GM21367 (cell line): ENCODE measurements at regions not wholly inside any gene's neighbourhood (a gene's known extent, or its start where the extent isn't known, plus 50 kb on each side); places are given as distances from the start of the nearest gene placed in this dataset.

ENCODE experiments used
- ATAC-seq: cut with Tn5 transposase; IDR thresholded peaks from one replicate; pipeline ENCODE4 v1.9.1; 2021; ENCODE audit not compliant: unreplicated experiment

- no peak for ATAC-seq
Observed at GRCh38 chr7:88515301-88515700, 208.6 kb upstream of the STEAP4 start.

DNA sequence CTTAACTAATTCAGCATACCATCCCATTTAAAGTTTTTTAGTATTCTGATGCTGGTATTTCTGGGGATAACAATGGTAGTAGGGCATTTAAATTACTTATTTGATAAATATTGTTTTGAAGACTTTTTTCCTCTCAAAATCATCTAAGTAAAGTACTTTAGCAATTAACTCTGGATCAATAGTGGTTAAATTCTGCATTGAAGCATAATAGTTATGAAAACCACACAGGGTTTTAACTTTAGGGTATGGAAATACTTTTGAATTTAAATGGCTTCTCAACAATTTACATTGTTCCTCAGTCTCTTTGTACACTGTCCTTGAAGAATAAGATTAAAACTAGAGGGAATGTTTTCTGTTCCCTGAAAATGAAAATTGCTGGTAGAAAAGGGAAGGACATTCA lies 202.6 kb upstream of the STEAP4 start:
- ATAC-seq = no peak

DNA sequence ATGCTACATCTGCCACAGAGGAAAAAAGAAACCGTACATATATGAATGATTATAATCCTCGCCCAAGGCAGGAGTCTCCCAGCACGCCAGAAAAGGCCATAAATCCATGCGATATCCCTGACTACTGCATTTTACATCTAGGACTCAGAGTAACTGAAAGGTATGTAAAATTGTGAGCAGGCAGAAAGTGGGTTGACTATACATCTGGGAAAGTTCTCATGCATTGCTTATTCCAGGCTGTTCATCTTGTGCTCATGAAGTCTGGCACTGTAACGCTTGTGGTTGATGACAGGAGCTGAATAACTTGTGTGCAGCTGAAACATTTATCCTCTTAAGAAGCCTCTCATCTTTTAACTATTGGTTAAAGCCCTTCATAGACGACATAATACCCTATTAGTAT lies 193.4 kb upstream of the STEAP4 start:
- no peak for ATAC-seq

DNA sequence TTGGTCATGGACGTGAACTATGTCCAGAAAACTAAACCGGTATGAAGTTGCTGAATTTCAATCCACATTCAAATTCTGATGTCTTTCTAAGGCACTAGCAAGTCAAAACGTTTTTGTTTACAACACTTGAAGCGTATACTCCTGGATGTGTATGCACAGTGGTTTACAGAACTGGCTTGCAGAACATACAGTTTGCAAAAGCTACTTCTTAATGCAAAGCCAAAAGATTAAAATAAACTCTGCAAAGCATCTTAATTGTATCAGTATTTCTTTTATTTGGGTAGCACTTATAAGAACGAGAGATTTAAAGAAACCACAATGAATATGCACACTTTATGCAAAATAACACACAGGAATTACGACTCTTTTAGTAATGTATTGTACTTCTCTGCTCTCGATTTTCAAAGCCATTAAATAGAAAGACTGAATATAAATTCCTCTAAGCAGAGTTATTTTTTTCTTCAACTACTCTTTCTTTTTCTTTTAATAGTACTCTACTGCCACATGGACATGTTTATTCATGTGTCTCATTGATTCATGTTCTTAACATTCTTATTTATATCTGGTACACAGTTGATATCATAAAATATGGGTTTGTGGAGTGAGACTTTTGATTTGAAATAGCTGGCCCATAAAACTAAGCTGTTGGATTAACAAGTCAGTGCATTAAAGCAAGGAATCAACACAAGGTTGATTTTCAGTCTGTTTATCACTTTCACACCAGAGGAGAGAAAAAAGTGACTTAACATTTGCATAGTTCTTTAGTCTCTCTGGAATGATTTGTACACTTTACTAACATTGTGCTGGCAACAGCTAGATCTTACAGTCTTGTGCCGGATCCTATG lies 189.4 kb upstream of the STEAP4 start:
- ATAC-seq = no peak

- no peak for ATAC-seq
Observed at GRCh38 chr7:88492153-88492552, 185.5 kb upstream of the STEAP4 start.

DNA sequence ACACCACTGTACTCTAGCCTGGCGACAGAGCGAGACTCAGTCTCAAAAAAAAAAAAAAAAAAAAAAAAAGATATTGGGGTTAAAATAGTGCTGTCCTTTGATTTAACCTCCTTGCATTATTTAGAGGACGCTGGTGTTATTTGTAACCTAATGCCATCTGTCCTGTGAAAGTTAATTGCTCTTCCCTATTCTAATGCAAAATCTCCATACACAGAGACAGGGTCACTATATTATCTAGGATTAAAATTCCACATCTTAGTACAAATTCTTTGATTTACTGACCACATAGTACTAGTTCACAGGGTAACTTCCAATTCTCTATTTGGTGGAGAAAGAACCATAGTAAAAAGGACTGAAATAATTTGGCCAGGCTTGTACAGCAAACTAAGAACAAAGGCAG lies 184.2 kb upstream of the STEAP4 start:
- ATAC-seq = no peak

GRCh38 chr7:88490161-88490560 lies 183.5 kb upstream of the STEAP4 start:
- no peak for ATAC-seq

DNA sequence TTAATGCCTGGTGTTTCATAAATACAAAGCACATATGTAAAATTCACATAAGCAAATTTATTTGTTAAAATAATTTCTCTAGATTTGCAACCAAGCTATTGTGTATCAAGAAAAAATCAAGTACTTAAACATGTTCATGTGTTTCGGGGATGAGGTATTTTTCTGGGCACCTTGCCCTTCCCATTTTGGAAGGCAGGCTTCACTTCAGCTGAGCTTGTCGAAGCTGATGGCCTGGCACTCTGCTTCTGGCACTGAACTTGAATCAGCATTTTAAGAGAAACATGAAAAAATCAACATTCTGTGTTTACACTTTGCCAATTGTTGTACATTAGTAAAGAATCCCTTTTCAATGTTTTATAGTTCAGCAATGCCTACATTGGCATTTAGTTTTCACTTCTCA lies 179.1 kb upstream of the STEAP4 start:
- ATAC-seq = no peak

DNA sequence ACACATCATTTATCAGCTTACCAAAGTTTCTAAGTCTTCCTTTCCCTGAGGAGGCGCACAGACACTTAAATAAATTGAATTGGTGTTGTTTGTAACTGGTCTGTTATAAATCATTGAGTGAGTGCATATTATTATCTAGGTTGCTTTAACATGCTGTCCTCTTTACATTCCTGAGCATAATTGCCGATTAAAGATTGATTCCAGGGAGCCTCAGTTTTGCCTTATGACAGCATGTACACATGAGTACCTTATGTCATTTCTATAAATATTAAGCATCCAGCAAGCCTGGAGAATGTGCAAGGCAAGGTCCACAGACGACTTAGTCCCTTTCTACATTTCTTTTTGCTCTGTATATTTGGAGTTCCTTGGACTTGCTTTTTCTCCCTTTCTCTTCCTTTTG lies 177.9 kb upstream of the STEAP4 start:
- no peak for ATAC-seq

DNA sequence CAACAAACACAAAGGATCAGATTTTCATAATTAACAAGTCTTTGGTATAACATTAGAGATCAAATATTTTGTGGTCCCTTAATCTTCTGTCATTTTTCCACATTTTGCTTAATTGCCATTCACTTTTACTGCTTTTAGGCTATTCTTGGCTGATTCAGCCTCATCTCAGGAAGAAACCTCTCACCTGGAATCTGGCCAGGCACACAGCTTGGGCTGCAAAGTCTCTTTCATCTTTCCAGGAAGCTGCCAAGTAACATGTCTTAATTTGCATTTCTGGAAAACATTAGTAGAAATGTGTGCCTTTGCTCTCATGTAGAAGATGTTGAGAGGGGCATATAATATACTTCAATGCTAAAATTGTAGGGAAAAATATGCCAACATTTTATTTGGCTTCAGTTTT lies 174.2 kb upstream of the STEAP4 start:
- ATAC-seq = no peak

DNA sequence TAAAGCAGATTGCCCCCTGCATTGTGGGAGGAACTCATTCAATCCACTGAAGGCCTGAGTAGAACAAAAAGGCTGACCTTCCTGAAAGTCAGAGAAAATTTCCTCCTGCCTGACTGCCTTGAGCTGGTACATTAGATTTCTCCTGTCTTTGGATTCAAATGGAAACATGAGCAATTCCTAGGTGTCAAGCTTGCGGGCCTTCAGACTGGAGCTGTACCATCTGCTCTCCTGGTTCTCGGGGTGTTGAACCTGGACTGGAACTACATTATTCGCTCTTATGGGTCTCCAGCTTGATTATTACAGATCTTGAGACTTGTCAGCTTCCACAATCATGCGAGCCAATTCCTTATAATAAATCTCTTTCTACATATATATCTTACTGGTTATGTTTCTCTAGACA lies 173.6 kb upstream of the STEAP4 start:
- ATAC-seq = no peak

DNA sequence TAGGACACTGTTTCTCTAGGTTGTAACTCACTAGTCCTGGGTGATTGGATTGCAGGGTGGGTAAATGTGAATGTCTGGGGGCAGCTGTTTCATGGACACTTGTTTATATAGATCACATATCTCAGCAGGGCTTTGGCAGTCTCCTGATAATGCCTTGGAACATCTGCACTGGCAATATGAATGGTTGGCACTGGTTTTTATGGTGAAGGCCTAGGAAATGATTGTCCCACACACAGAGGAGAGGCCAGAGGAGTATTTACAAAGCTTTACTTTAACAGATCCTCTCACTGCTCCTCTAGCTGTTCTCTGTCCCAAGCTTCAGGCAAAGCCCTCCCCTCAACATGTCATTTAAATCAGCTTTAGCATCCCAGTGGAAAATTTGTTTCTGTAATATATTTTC lies 171.3 kb upstream of the STEAP4 start:
- no peak for ATAC-seq

DNA sequence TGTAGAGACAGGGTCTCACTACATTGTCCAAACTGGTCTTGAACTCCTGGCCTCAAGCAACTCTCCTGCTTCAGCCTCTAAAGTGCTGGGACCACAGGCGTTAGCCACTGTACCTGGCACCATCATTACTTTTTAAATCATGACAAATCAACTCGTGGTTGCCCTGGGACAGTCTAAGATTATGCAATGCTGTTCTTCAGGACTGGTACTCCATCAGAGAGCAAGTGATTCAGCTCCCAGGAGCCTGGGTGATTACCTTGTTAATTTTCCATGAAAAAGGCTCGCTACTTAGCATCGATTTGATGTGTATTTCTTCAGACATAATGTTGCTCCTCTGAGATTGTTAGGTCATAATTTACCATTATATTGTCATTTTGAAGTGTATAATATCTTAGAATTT lies 158.9 kb upstream of the STEAP4 start:
- no peak for ATAC-seq

DNA sequence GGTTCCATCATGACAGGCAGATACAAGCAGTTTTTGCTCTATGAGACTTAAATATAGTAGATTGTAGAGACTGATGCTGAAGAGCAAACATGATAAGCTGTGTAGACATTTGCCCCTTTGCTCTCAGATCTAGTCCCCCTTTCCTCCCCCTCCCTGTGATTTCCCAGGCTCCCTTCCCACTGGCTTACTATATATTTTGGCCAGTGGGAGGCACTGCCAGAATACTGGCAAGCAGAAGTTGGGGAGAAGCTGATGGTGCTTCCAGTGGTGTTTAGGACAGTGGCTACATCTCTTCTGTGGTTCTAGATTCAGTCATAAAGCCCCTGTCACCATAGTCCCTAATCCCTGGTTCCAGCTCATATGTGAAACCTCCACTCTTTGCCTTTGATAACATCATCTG lies 156.1 kb upstream of the STEAP4 start:
- no peak for ATAC-seq

GRCh38 chr7:88460650-88461049 lies 154.0 kb upstream of the STEAP4 start:
- ATAC-seq = no peak

DNA sequence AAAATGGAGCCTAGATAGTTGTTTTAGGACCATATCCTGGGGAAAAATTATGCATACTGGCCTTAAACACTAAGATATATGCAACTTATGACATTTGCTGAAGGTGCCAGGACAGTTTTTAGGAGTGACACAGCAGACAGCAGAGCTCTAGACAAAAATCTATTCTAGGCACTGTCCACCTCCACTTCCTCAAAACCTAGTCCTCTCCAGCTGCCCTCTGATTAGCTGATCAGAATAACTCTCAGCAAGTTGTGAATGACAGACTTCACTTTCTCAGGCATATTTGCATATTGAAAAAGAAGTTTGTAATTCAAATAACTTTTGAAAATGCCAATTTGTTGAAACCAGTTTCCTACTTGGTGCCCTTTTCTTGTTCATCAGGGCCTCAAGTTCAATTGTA lies 152.3 kb upstream of the STEAP4 start:
- ATAC-seq = no peak

- ATAC-seq = no peak
Observed at GRCh38 chr7:88458279-88458678, 151.6 kb upstream of the STEAP4 start.

GRCh38 chr7:88457320-88457719 lies 150.6 kb upstream of the STEAP4 start:
- ATAC-seq = no peak

DNA sequence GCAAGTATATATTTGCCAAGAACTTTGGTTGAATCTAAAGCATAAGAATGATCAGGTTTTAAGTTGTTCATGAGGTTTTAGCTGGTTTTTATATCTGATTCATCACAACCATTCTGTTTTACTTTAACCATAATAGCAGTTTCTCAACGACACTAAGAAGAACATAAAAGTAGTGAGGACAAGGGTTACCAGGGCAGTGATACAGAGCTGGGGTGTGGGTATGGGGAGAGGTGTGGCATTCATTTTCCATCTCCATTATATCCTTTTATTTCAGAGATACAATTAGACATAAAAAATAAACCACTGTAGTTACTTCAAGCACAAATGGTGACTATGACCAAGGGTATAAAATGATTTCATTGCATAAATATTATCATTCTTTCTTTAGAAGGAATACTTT lies 149.8 kb upstream of the STEAP4 start:
- no peak for ATAC-seq

- ATAC-seq = no peak
Observed at GRCh38 chr7:88455696-88456095, 149.0 kb upstream of the STEAP4 start.

DNA sequence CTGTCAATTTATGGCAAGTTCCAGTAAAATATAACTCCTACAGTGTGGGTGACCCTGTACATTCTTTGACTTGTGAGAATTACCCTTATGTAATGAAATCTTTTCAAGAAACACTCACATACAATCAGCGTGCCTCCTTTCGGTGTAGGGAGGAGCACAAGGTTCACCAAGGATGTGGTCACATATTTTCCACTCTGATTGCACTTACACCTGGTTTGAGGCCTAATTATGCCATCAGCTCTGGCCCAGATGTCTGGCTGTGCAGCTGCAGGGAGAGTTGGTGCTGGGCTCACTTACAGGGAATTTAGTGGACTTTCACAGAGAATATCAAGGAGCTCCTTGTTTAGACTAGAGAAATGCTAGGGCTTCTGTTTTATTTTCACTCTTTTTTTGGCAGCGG lies 146.0 kb upstream of the STEAP4 start:
- ATAC-seq = no peak

DNA sequence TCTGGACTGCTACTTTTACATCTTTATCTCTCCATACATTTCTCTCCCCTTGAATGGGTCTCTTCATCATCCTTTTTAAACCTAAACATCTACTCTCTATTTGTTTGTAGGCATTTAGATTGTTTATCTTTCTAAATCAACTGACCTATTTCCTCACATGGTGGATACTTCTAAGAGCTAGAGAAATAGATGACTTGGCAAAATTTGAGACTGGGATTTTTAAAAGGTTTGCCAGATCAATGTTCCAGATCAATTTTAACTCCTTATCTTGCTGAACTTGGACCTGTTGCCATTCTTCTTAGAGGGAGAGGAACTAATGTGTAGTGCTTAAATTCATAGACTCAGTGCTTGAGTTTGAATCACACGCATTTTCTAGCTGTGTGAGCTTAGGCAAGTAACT lies 144.2 kb upstream of the STEAP4 start:
- ATAC-seq = no peak

GRCh38 chr7:88449410-88449809 lies 142.7 kb upstream of the STEAP4 start:
- ATAC-seq = no peak
